Neuronal stem cell (in vitro differentiated cells): ENCODE measurements at regions not wholly inside any gene's neighbourhood (a gene's known extent, or its start where the extent isn't known, plus 50 kb on each side); places are given as distances from the start of the nearest gene placed in this dataset.

Experiments
- DNase-seq: peaks from one replicate; pipeline ENCODE4 v3.0.0-alpha.2; 2013; ENCODE audit warnings: low spot score
- H2AFZ ChIP-seq: one replicate; pipeline ENCODE4 v1.6.1; 2013; ENCODE audit warnings: mild to moderate bottlenecking, low read length, inconsistent platforms
- H2AK5ac ChIP-seq: 2 replicates; pipeline ENCODE4 v1.6.1; 2013; ENCODE audit warnings: low read depth, mild to moderate bottlenecking, inconsistent platforms, low read length, moderate library complexity, mixed read lengths
- H2BK120ac ChIP-seq: 2 replicates; pipeline ENCODE4 v1.6.1; 2013; ENCODE audit warnings: low read depth, mild to moderate bottlenecking, inconsistent platforms, low read length, moderate library complexity, mixed read lengths
- H2BK12ac ChIP-seq: one replicate; pipeline ENCODE4 v1.6.1; 2013; ENCODE audit warnings: low read length, inconsistent platforms
- H2BK15ac ChIP-seq: 2 replicates; pipeline ENCODE4 v1.6.1; 2013; ENCODE audit warnings: mild to moderate bottlenecking, low read length, inconsistent platforms, mixed read lengths
- H2BK5ac ChIP-seq: one replicate; pipeline ENCODE4 v1.6.1; 2013; ENCODE audit warnings: inconsistent platforms, mild to moderate bottlenecking, low read length, moderate library complexity
- H3K14ac ChIP-seq: one replicate; pipeline ENCODE4 v1.6.1; 2013; ENCODE audit warnings: low read length, inconsistent platforms
- H3K18ac ChIP-seq: 2 replicates; pipeline ENCODE4 v1.6.1; 2013; ENCODE audit warnings: low read length, inconsistent platforms
- H3K23ac ChIP-seq: 2 replicates; pipeline ENCODE4 v1.6.1; 2013; ENCODE audit warnings: low read depth, mild to moderate bottlenecking, mixed read lengths, low read length, inconsistent platforms; ENCODE audit not compliant: poor library complexity
- H3K27ac ChIP-seq: replicated peaks from 3 replicates; pipeline ENCODE4 v1.5.1; 2013; ENCODE audit warnings: low read length, inconsistent platforms
- H3K27me3 ChIP-seq, 3 experiments: 2 replicates each; pipeline ENCODE4 v1.6.1; 2013; ENCODE audit warnings: low read length in 3 of 3, mild to moderate bottlenecking in 2 of 3, inconsistent platforms in 1 of 3, low read depth in 1 of 3, mixed read lengths in 1 of 3, moderate library complexity in 1 of 3; ENCODE audit not compliant: control insufficient read depth in 3 of 3, insufficient read depth in 3 of 3
- H3K36me3 ChIP-seq, 2 donors: replicated peaks in 1 of 2; 2 replicates each; pipeline ENCODE4 v1.6.1; 2013; ENCODE audit warnings: low read length in 2 of 2; ENCODE audit not compliant: control insufficient read depth in 2 of 2, insufficient read depth in 2 of 2
- H3K4ac ChIP-seq: 2 replicates; pipeline ENCODE4 v1.6.1; 2013; ENCODE audit warnings: inconsistent platforms, mild to moderate bottlenecking, low read length, moderate library complexity
- H3K4me1 ChIP-seq, 2 donors: 1 replicate in 1 of 2; 2 replicates in 1 of 2; pipeline ENCODE4 v1.6.1; 2013; ENCODE audit warnings: low read length in 2 of 2, low read depth in 1 of 2; ENCODE audit not compliant: control insufficient read depth in 2 of 2, insufficient read depth in 1 of 2
- H3K4me2 ChIP-seq: one replicate; pipeline ENCODE4 v1.6.1; 2013; ENCODE audit warnings: mild to moderate bottlenecking, low read length, inconsistent platforms; ENCODE audit not compliant: insufficient read depth, poor library complexity, severe bottlenecking
- H3K4me3 ChIP-seq, 2 donors: 2 replicates each; pipeline ENCODE4 v1.5.1; 2013; ENCODE audit warnings: low read length in 2 of 2, mild to moderate bottlenecking in 2 of 2, inconsistent platforms in 1 of 2, moderate library complexity in 1 of 2
- H3K79me1 ChIP-seq: one replicate; pipeline ENCODE4 v1.6.1; 2013; ENCODE audit warnings: low read depth, mild to moderate bottlenecking, inconsistent platforms, low read length, moderate library complexity
- H3K9ac ChIP-seq: one replicate; pipeline ENCODE4 v1.6.1; 2013; ENCODE audit warnings: mild to moderate bottlenecking, low read depth, low read length, inconsistent platforms; ENCODE audit not compliant: poor library complexity
- H3K9me3 ChIP-seq, 2 donors: replicated peaks in 1 of 2; 2 replicates each; pipeline versions ENCODE3 to v1.6.1; 2013; ENCODE audit warnings: low read length in 2 of 2, mild to moderate bottlenecking in 2 of 2, inconsistent platforms in 1 of 2, low read depth in 1 of 2, mixed read lengths in 1 of 2, moderate library complexity in 1 of 2; ENCODE audit not compliant: control insufficient read depth in 2 of 2, insufficient read depth in 1 of 2
- H4K8ac ChIP-seq: one replicate; pipeline ENCODE4 v1.6.1; 2013; ENCODE audit warnings: low read depth, mild to moderate bottlenecking, inconsistent platforms, low read length, moderate library complexity
- H4K91ac ChIP-seq: one replicate; pipeline ENCODE4 v1.6.1; 2013; ENCODE audit warnings: low read length, low read depth, mild to moderate bottlenecking, inconsistent platforms; ENCODE audit not compliant: poor library complexity
- WGBS, 2 donors: extraction: QIAGEN DNeasy Blood & Tissue Kit; methylation state at CpG; one replicate each; pipeline ENCODE4 v1.1.7; 2013; ENCODE audit warnings: missing lambda C conversion rate in 2 of 2, mixed read lengths in 1 of 2; ENCODE audit not compliant: insufficient read length in 2 of 2, insufficient replicate concordance in 1 of 2; ENCODE audit errors: extremely low coverage in 2 of 2; 5-methylcytosine and 5-hydroxymethylcytosine counted together

GRCh38 chr11:134761926-134762247, 349.8 kb upstream of the B3GAT1 start:
- H2BK15ac ChIP-seq = no peak overlapping the region
- peaks cover 0 to 10% (median 0%) of the 10 kb centered on the region in 3 experiments for H3K27me3 ChIP-seq
- no peak overlapping the region for H3K4ac ChIP-seq
- no peak overlapping the region for H2BK12ac ChIP-seq
- DNase-seq = no peak
- no peak overlapping the region for H3K9ac ChIP-seq
- no peak overlapping the region for H2BK5ac ChIP-seq
- H3K27ac ChIP-seq = no peak overlapping the region
- H2BK120ac ChIP-seq = no peak overlapping the region
- no peak overlapping the region for H2AFZ ChIP-seq
- peak overlapping the region; percentile 77 for H3K18ac ChIP-seq
- H3K9me3 ChIP-seq = no peaks in the 10 kb centered on the region
- no peak overlapping the region for H3K4me3 ChIP-seq
- peak overlapping the region; percentile 36 for H2AK5ac ChIP-seq
- no peaks in the 10 kb centered on the region for H3K36me3 ChIP-seq
- no peak overlapping the region for H3K4me2 ChIP-seq
- H3K23ac ChIP-seq = peak overlapping the region; percentile 5
- H4K91ac ChIP-seq = no peak overlapping the region
- peaks cover 0 to 2% of the 10 kb centered on the region in 2 donors for H3K4me1 ChIP-seq
- H3K14ac ChIP-seq = no peak overlapping the region
- H3K79me1 ChIP-seq = no peaks in the 10 kb centered on the region
- no peak overlapping the region for H4K8ac ChIP-seq
- WGBS, 2 donors = no CpG with 5 or more reads among the region's 20 CpGs

- Histone ChIP-seq H2BK5ac (no peak overlapping the region), H3K36me3 (no peaks in the 10 kb centered on the region), H3K4ac (no peak overlapping the region), H2AFZ (no peak overlapping the region), H3K9me3 (no peaks in the 10 kb centered on the region), H3K4me2 (no peak overlapping the region), H3K4me3 (no peak overlapping the region), H3K18ac (no peak overlapping the region), H3K79me1 (no peaks in the 10 kb centered on the region), H2BK120ac (no peak overlapping the region), H3K14ac (no peak overlapping the region), H2BK15ac (no peak overlapping the region), H3K27me3 (peaks cover 0 to 10% (median 0%) of the 10 kb centered on the region in 3 experiments), H4K91ac (no peak overlapping the region), H3K23ac (no peak overlapping the region), H3K27ac (no peak overlapping the region), H4K8ac (no peak overlapping the region), H2BK12ac (no peak overlapping the region), H2AK5ac (no peak overlapping the region), H3K4me1 (peaks cover 0 to 2% of the 10 kb centered on the region in 2 donors), H3K9ac (no peak overlapping the region)
- no peak for DNase-seq
- WGBS, 2 donors = no CpG with 5 or more reads among the region's 12 CpGs
These were observed 349.3 kb upstream of the B3GAT1 start for GRCh38 chr11:134761386-134761785.

- Histone ChIP-seq H3K27ac (no peak overlapping the region), H4K91ac (no peak overlapping the region), H3K23ac (no peak overlapping the region), H2BK120ac (no peak overlapping the region), H4K8ac (no peak overlapping the region), H3K4me1 (peaks cover 0 to 2% of the 10 kb centered on the region in 2 donors), H3K36me3 (no peaks in the 10 kb centered on the region), H3K14ac (no peak overlapping the region), H2AFZ (no peak overlapping the region), H3K4me3 (no peak overlapping the region), H3K79me1 (no peaks in the 10 kb centered on the region), H2BK15ac (no peak overlapping the region), H3K4ac (no peak overlapping the region), H2BK5ac (no peak overlapping the region), H3K9me3 (no peaks in the 10 kb centered on the region), H3K9ac (no peak overlapping the region), H3K27me3 (peaks cover 0 to 8% (median 0%) of the 10 kb centered on the region in 3 experiments), H3K4me2 (no peak overlapping the region), H2AK5ac (no peak overlapping the region), H3K18ac (no peak overlapping the region), H2BK12ac (no peak overlapping the region)
- WGBS, 2 donors = no CpG with 5 or more reads among the region's 3 CpGs
- no peak for DNase-seq
These were observed 348.9 kb upstream of the B3GAT1 start for GRCh38 chr11:134760957-134761356.

DNA sequence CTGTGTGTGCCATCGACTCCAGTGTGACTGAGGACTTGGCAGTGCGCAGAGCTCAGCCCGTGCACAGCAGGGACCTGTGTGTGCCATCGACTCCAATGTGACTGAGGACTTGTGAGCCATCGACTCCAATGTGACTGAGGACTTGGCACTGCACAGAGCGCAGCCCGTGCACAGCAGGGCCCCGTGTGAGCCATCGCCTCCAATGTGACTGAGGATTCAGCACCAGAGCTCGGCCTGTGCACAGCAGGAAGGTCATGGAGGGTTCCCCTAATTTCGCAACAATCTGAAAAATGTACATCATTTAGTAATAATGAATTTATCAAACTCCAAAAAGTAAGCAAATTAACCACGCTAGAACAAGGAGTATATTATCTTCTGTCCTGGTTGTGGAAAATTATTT, 348.3 kb upstream of the B3GAT1 start:
- Histone ChIP-seq H3K23ac (no peak overlapping the region), H3K9ac (no peak overlapping the region), H3K18ac (peak overlapping the region; percentile 35), H3K4me1 (peaks cover 0 to 2% of the 10 kb centered on the region in 2 donors), H3K36me3 (no peaks in the 10 kb centered on the region), H2BK5ac (no peak overlapping the region), H4K91ac (no peak overlapping the region), H3K9me3 (no peaks in the 10 kb centered on the region), H3K14ac (no peak overlapping the region), H3K4me2 (no peak overlapping the region), H3K79me1 (no peaks in the 10 kb centered on the region), H2AFZ (no peak overlapping the region), H3K27ac (no peak overlapping the region), H4K8ac (no peak overlapping the region), H2BK15ac (no peak overlapping the region), H3K4ac (no peak overlapping the region), H3K4me3 (no peak overlapping the region), H2BK12ac (no peak overlapping the region), H2AK5ac (no peak overlapping the region), H2BK120ac (no peak overlapping the region), H3K27me3 (peaks cover 0 to 3% (median 0%) of the 10 kb centered on the region in 3 experiments)
- no peak for DNase-seq
- WGBS, 2 donors = no CpG with 5 or more reads among the region's 12 CpGs
